HL-60 (cell line): ENCODE measurements at regions not wholly inside any gene's neighbourhood (a gene's known extent, or its start where the extent isn't known, plus 50 kb on each side); places are given as distances from the start of the nearest gene placed in this dataset.

ENCODE experiments used
- DNase-seq, 2 experiments: peaks; one replicate each; pipeline ENCODE4 v3.0.0-alpha.2; 2010 to 2020; ENCODE audit warnings: low read depth in 1 of 2, low spot score in 1 of 2
- H3K27ac ChIP-seq: fragments of 250-450 bp; sonication (Bioruptor Pico); replicated peaks from 2 replicates; pipeline ENCODE4 v1.5.1; 2020; ENCODE audit warnings: mild to moderate bottlenecking, moderate library complexity
- H3K27me3 ChIP-seq: fragments of 250-450 bp; sonication (Bioruptor Pico); 2 replicates; pipeline ENCODE4 v1.5.1; 2021; ENCODE audit warnings: mild to moderate bottlenecking, moderate library complexity; ENCODE audit not compliant: insufficient read depth, poor library complexity, severe bottlenecking
- H3K4me3 ChIP-seq: replicated peaks from 2 replicates; pipeline ENCODE4 v1.5.1; 2011; ENCODE audit warnings: mild to moderate bottlenecking, control low read depth, low read length; ENCODE audit not compliant: insufficient read depth
- CTCF ChIP-seq: IDR thresholded peaks from one replicate; pipeline ENCODE4 v1.5.1; 2011; ENCODE audit warnings: low read length, control low read depth, inconsistent platforms; ENCODE audit not compliant: insufficient read depth
- GABPA ChIP-seq: IDR thresholded peaks from 2 replicates; pipeline ENCODE4 v1.6.1; 2012; ENCODE audit warnings: low read depth
- POLR2AphosphoS5 ChIP-seq: IDR thresholded peaks from 2 replicates; pipeline ENCODE4 v1.6.1; 2012; ENCODE audit warnings: low read depth
- REST ChIP-seq: IDR thresholded peaks from 2 replicates; pipeline ENCODE4 v1.6.1; 2012; ENCODE audit warnings: low read depth; ENCODE audit not compliant: insufficient replicate concordance
- SPI1 ChIP-seq: IDR thresholded peaks from 2 replicates; pipeline ENCODE4 v1.6.1; 2012; ENCODE audit warnings: low read depth, mild to moderate bottlenecking, borderline replicate concordance

- H3K27me3 ChIP-seq: no peaks in the 10 kb centered on the region
- no peak overlapping the region for H3K4me3 ChIP-seq
- H3K27ac ChIP-seq: no peak overlapping the region
- TF ChIP-seq SPI1 (no peak), CTCF (no peak), GABPA (no peak), REST (no peak), POLR2AphosphoS5 (no peak)
- DNase-seq: no peak
These were observed 236.4 kb upstream of the SP4 start for GRCh38 chr7:21191321-21192073.

GRCh38 chr7:21192657-21193056 lies 235.2 kb upstream of the SP4 start:
- no peak for TF ChIP-seq CTCF
- no peak for TF ChIP-seq SPI1
- TF ChIP-seq REST: no peak
- TF ChIP-seq GABPA: no peak
- TF ChIP-seq POLR2AphosphoS5: no peak
- Histone ChIP-seq H3K27me3 (no peaks in the 10 kb centered on the region), H3K4me3 (no peak overlapping the region), H3K27ac (no peak overlapping the region)
- DNase-seq: no peak

GRCh38 chr7:21193895-21194294 lies 234.0 kb upstream of the SP4 start:
- DNase-seq: no peak
- Histone ChIP-seq H3K27ac (no peak overlapping the region), H3K4me3 (no peak overlapping the region), H3K27me3 (no peaks in the 10 kb centered on the region)
- TF ChIP-seq POLR2AphosphoS5 (no peak), CTCF (no peak), GABPA (no peak), REST (no peak), SPI1 (no peak)
